GM21717 (cell line): ENCODE measurements at regions not wholly inside any gene's neighbourhood (a gene's known extent, or its start where the extent isn't known, plus 50 kb on each side); places are given as distances from the start of the nearest gene placed in this dataset.
"Not testable (repeated sequence)": the region's sequence is repeated elsewhere in the genome, so short reads cannot be mapped to it uniquely, and the experiment has no call there.

Source experiments
- ATAC-seq: cut with Tn5 transposase; IDR thresholded peaks from one replicate; pipeline ENCODE4 v1.9.1; 2021; ENCODE audit warnings: mild to moderate bottlenecking, moderate library complexity; ENCODE audit not compliant: unreplicated experiment

DNA sequence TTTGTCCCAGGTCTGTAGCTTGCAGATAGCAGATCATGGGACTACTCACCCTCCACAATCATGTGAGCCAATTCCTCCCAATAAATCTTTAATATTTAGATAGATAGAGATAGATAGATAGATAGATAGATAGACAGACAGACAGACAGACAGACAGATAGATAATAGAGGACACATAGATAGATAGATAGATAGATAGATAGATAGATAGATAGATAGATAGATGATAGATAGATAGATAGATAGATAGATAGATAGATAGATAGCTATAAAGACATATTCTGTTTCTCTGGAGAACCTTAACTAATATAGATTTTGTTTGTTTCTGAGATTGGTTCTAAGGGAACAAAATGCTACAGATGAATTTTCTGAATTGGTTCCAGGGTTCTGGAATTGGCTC is 82.3 kb upstream of the PRDX6 start:
- not testable (repeated sequence) for ATAC-seq

DNA sequence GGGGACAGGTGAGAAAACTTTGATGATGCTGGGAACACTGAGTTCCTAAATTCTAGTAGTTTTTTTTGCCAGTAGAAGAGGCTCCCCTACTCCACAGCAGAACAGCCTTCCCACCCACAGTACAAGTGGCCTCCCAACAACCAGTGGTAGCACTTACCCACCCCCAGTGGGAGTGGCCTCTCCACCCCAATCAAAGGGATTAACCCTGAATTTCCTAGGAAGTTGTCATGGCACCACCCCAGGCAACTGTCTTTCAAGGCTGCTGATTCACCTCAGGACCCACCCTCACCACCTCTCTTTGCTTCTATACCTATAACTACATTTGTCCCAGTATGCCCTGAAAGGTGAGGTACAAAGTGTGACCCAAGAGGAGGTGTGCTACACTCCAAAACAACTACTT is 81.4 kb upstream of the PRDX6 start:
- no peak for ATAC-seq

- no peak for ATAC-seq
These were observed 76.6 kb upstream of the PRDX6 start for GRCh38 chr1:173400387-173400995.

DNA sequence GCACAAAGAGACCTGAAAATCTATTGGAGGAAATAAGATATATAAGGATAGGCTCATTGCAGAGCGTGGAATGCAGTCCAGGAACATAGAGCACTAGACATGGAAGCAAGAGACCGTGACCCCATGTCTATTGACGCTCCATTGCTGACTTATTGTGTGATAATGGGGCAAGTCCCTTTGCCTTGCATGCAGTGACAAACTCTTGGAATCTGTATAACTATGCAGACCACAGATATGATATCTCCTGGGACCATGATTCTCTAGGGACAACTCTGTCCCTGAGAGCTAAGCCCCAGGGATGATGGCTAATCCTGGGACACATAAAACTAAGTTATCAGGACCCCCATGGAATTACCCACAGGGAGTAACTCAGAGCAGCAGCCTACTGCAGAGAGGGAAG is 73.1 kb upstream of the PRDX6 start:
- no peak for ATAC-seq

DNA sequence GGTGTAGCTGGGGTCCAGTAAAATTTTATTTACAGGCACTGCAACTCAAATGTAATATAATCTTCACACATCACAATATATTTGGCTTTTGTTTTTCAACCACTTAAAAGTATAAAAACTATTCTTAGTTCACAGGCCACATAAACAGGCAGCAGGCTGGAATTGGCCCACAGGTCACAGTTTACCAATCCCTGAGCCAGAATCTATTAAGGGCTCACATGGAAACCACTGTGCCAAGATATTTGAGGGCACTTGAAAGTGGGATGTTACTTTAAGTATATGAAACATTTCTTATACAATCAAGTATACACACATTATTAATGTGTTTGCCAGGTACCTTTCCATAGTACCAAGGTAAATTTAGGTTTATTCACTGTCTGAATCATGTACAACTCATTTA is 71.9 kb upstream of the PRDX6 start:
- ATAC-seq, result no peak

DNA sequence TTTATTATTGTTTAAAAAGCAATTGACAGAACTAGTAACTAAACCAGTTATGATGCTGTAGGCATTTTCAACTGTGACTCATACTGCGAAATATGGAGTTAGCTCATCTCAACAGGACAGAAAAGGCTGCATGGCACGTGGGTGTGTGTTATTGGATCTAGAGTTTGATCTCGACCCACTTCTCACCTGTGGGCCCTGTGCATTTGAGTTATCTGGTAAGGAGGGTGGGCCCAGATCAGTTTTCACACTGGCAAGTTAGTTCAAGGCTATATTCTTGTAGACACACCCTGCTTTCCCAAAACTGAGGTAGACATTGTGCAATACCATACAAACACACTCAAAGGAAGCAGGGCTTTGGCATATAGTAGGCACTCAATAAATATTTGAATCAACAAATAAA is 71.3 kb upstream of the PRDX6 start:
- ATAC-seq, result no peak

DNA sequence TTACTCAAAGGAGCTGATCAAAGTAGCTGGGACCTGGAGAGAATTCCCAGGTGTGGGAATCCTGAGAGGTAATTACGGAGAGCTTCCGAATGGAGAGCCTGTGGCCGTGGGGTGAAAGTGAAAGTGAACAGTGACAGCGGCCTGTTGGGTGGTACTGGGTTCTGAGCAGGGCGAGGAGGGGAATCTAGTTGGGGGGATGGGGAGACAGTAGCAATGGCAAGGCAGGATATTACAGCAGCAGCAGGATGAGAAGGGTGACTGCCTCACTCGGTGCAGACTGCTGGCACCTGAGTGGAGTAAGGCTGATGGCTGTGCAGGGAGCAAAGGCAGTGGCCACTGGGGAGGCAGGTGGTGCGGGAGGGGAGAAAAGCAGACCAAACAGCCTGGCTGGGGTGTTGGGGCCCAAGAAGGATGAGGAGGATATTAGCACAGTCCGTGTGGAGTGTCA is 70.3 kb upstream of the PRDX6 start:
- ATAC-seq, result no peak

- ATAC-seq, result no peak
These were observed 69.3 kb upstream of the PRDX6 start for GRCh38 chr1:173407846-173408245.

DNA sequence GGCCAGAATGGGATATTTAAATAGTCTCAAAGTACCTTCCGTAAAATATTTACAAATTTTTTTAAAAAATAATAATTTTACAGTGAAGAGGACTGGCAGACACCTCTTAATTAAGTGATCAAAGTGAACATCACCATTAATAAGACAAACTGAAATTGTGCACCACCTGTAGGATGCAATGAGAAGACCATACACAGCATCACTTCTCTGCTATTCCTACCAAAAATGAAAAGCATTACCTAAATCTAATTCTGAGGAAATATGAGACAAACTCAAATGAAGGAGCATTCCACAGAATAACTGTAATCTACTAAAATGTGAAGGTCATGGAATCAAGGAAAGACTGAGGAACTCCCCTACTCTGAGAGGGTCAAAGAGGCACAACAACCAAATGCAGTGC is 68.2 kb upstream of the PRDX6 start:
- no peak for ATAC-seq

DNA sequence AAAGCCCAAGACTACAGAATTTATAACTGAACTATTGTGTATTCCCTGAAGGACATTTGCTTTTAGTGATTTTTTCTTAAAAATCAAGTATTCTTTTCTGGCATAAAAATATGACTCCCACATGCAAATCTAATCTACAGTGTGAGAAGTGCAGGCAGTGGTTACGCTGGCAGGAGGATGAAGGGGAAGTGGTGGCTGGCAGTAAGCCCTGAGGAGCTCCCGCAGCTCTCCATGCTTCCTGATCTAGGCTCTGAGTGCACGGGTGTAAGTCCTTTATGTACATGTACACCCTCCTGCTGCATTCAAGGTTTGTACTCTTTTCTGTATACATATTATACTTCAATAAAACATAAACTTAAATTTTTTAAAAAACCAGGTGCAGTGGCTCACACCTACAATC is 67.5 kb upstream of the PRDX6 start:
- ATAC-seq, result no peak

- ATAC-seq, result peak; percentile 9
These were observed 66.9 kb upstream of the PRDX6 start for GRCh38 chr1:173410133-173410793.

- ATAC-seq, result peak; percentile 41
These were observed 66.3 kb upstream of the PRDX6 start for GRCh38 chr1:173410794-173411236.

- no peak for ATAC-seq
These were observed 65.0 kb upstream of the PRDX6 start for GRCh38 chr1:173411835-173412742.

DNA sequence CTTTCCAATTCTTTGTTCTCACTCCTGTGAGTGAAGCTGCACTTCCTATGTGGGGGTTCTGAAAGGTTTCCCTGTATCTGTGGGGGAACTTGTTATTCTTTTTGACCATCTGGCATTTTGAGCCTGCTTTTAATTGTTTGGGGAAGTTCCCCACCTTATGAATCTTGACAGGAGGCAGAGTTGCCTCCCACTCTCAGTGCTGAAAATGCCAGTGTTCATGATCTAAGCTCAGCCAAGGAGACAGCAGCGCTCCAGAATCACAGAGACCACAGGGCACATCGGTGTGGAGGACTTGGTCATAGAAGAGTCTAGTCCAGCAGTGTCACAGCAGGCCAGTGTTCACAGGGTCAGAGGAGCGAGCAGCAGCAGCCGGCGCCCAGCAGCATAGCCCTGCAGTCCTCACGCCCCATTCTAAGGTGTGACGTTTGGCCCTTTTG is 63.8 kb upstream of the PRDX6 start:
- ATAC-seq, result no peak

GRCh38 chr1:173414136-173414535 is 63.0 kb upstream of the PRDX6 start:
- peak; percentile 35 for ATAC-seq

- ATAC-seq, result no peak
These were observed 62.5 kb upstream of the PRDX6 start for GRCh38 chr1:173414539-173415226.

- peak; percentile 40 for ATAC-seq
These were observed 61.6 kb upstream of the PRDX6 start for GRCh38 chr1:173415490-173415889.

- peak; percentile 7 for ATAC-seq
These were observed 61.2 kb upstream of the PRDX6 start for GRCh38 chr1:173415905-173416450.

GRCh38 chr1:173417563-173417962 is 59.6 kb upstream of the PRDX6 start:
- no peak for ATAC-seq

DNA sequence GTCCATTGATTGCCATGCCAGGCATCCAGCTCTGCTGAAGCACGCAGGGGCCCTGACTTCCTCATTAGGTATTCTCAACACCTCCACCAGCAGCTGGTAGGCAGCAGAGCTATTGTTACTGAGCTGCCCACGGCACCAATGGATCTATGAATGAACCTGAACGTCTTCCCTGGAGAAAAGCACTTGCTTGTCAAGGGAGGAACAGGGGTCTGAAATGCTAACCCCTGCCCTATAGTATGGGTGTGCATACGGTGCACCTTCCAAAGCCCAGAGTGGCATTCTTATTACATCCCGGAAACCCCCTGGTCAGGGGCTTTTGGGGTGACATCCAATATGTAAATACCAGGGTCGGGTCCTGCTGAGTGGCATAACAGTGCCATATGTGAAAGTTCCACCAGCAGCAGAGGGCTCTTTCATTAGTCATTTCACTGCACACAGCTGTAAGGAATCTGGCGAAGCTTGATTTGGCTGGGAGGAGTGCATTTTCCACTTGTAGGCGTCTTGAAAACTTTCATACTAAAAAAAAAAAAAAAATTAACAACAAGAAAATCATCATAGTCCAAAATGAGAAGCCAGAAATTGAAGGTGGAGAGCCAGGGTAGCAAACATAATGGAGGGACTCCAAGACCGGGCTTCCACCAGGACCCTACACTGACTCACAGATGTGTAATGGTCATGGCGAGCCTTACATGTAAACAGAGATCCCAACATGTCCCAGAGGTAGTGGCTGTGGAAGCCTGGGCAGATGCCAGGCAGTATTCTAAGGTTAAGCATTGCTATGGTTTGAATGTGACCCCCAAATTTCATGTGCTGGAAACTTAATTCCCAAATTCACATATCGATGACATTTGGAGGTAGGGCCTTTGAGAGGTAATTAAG is 58.8 kb upstream of the PRDX6 start:
- peak; percentile 42 for ATAC-seq
